H9 (cell line): ENCODE measurements at regions not wholly inside any gene's neighbourhood (a gene's known extent, or its start where the extent isn't known, plus 50 kb on each side); places are given as distances from the start of the nearest gene placed in this dataset.

Experiments
- DNase-seq: peaks from one replicate; pipeline ENCODE4 v3.0.0-alpha.2; 2017
- H2AFZ ChIP-seq: one replicate; pipeline ENCODE4 v1.6.1; 2013; ENCODE audit warnings: mild to moderate bottlenecking, low read length, control low read depth, moderate library complexity
- H2AK5ac ChIP-seq: 2 replicates; pipeline ENCODE4 v1.6.1; 2013; ENCODE audit warnings: low read length, control low read depth, mixed read lengths; ENCODE audit not compliant: insufficient read length
- H2BK120ac ChIP-seq: one replicate; pipeline ENCODE4 v1.6.1; 2013; ENCODE audit warnings: low read depth, mild to moderate bottlenecking, low read length, control low read depth, inconsistent platforms; ENCODE audit not compliant: poor library complexity, severe bottlenecking
- H2BK12ac ChIP-seq: 2 replicates; pipeline ENCODE4 v1.6.1; 2013; ENCODE audit warnings: low read length, control low read depth, mixed read lengths, low read depth; ENCODE audit not compliant: insufficient read length
- H2BK15ac ChIP-seq: 2 replicates; pipeline ENCODE4 v1.6.1; 2013; ENCODE audit warnings: low read depth, low read length, control low read depth
- H2BK20ac ChIP-seq: one replicate; pipeline ENCODE4 v1.6.1; 2013; ENCODE audit warnings: low read depth, mild to moderate bottlenecking, low read length, control low read depth, inconsistent platforms; ENCODE audit not compliant: poor library complexity, severe bottlenecking
- H2BK5ac ChIP-seq: 2 replicates; pipeline ENCODE4 v1.6.1; 2013; ENCODE audit warnings: low read length, control low read depth, mixed read lengths; ENCODE audit not compliant: insufficient read length
- H3K14ac ChIP-seq: 2 replicates; pipeline ENCODE4 v1.6.1; 2013; ENCODE audit warnings: low read length, control low read depth; ENCODE audit not compliant: insufficient read depth
- H3K18ac ChIP-seq: 2 replicates; pipeline ENCODE4 v1.6.1; 2013; ENCODE audit warnings: low read depth, mild to moderate bottlenecking, mixed read lengths, low read length, control low read depth; ENCODE audit not compliant: insufficient read length
- H3K23ac ChIP-seq: 2 replicates; pipeline ENCODE4 v1.6.1; 2013; ENCODE audit warnings: low read length, control low read depth, mixed read lengths, low read depth; ENCODE audit not compliant: insufficient read length
- H3K23me2 ChIP-seq: 2 replicates; pipeline ENCODE4 v1.6.1; 2013; ENCODE audit warnings: low read depth, mild to moderate bottlenecking, mixed read lengths, low read length, control low read depth; ENCODE audit not compliant: insufficient read length, poor library complexity, severe bottlenecking
- H3K27ac ChIP-seq: 2 replicates; pipeline ENCODE4 v1.5.1; 2013; ENCODE audit warnings: low read length, control low read depth, mixed read lengths, low read depth; ENCODE audit not compliant: insufficient read length
- H3K27me3 ChIP-seq: 2 replicates; pipeline ENCODE4 v1.6.1; 2013; ENCODE audit warnings: low read length, control low read depth, inconsistent platforms; ENCODE audit not compliant: insufficient read depth
- H3K4ac ChIP-seq: 2 replicates; pipeline ENCODE4 v1.6.1; 2013; ENCODE audit warnings: low read depth, mild to moderate bottlenecking, control low read depth, inconsistent platforms, low read length, moderate library complexity
- H3K4me1 ChIP-seq: 2 replicates; pipeline ENCODE4 v1.6.1; 2013; ENCODE audit warnings: low read length, control low read depth, inconsistent platforms; ENCODE audit not compliant: insufficient read depth
- H3K4me2 ChIP-seq: 2 replicates; pipeline ENCODE4 v1.6.1; 2013; ENCODE audit warnings: low read length, control low read depth, mixed read lengths; ENCODE audit not compliant: insufficient read length, insufficient read depth
- H3K56ac ChIP-seq: 2 replicates; pipeline ENCODE4 v1.6.1; 2013; ENCODE audit warnings: low read depth, mild to moderate bottlenecking, mixed read lengths, low read length, control low read depth; ENCODE audit not compliant: insufficient read length
- H3K79me1 ChIP-seq: 2 replicates; pipeline ENCODE4 v1.6.1; 2013; ENCODE audit warnings: low read depth, mild to moderate bottlenecking, moderate library complexity, low read length, control low read depth, inconsistent platforms; ENCODE audit not compliant: insufficient read depth, poor library complexity, severe bottlenecking
- H3K79me2 ChIP-seq: 2 replicates; pipeline ENCODE4 v1.6.1; 2013; ENCODE audit warnings: low read length, control low read depth, inconsistent platforms; ENCODE audit not compliant: insufficient read depth
- H3K9ac ChIP-seq: 2 replicates; pipeline ENCODE4 v1.6.1; 2013; ENCODE audit warnings: low read length, control low read depth, mixed read lengths; ENCODE audit not compliant: insufficient read length; ENCODE audit errors: extremely low read depth
- H3K9me3 ChIP-seq: one replicate; pipeline ENCODE4 v1.6.1; 2013; ENCODE audit warnings: low read depth, low read length, inconsistent platforms; ENCODE audit not compliant: control insufficient read depth
- H3T11ph ChIP-seq: one replicate; pipeline ENCODE4 v1.6.1; 2013; ENCODE audit warnings: mild to moderate bottlenecking, low read length, control low read depth, inconsistent platforms
- H4K20me1 ChIP-seq: one replicate; pipeline ENCODE4 v1.6.1; 2013; ENCODE audit not compliant: control insufficient read depth, insufficient read length, insufficient read depth
- H4K5ac ChIP-seq: 2 replicates; pipeline ENCODE4 v1.6.1; 2013; ENCODE audit warnings: low read depth, mild to moderate bottlenecking, mixed read lengths, low read length, control low read depth; ENCODE audit not compliant: insufficient read length
- H4K8ac ChIP-seq: replicated peaks from 2 replicates; pipeline ENCODE4 v1.6.1; 2013; ENCODE audit warnings: low read length, control low read depth, mixed read lengths, low read depth; ENCODE audit not compliant: insufficient read length
- H4K91ac ChIP-seq: 2 replicates; pipeline ENCODE4 v1.6.1; 2013; ENCODE audit warnings: low read depth, mild to moderate bottlenecking, moderate library complexity, mixed read lengths, low read length, control low read depth; ENCODE audit not compliant: insufficient read length
- H3K27ac Mint-ChIP-seq, 3 experiments: 2 replicates in 2 of 3; 3 replicates in 1 of 3; pipeline ENCODE4 v1.8.0; 2020 to 2021; ENCODE audit warnings: mixed read lengths in 3 of 3, mild to moderate bottlenecking in 1 of 3, moderate library complexity in 1 of 3
- H3K27me3 Mint-ChIP-seq: 2 replicates; pipeline ENCODE4 v1.8.0; 2021; ENCODE audit warnings: low read depth, mild to moderate bottlenecking, moderate library complexity, mixed read lengths
- H3K36me3 Mint-ChIP-seq, 3 experiments: 2 replicates in 2 of 3; 3 replicates in 1 of 3; pipeline ENCODE4 v1.8.0; 2020 to 2021; ENCODE audit warnings: low read depth in 3 of 3, mixed read lengths in 3 of 3; ENCODE audit not compliant: insufficient read depth in 1 of 3
- H3K4me1 Mint-ChIP-seq, 2 experiments: 2 replicates each; pipeline ENCODE4 v1.8.0; 2020; ENCODE audit warnings: mixed read lengths in 2 of 2
- H3K4me3 Mint-ChIP-seq, 2 experiments: 2 replicates in 1 of 2; 3 replicates in 1 of 2; pipeline ENCODE4 v1.8.0; 2020 to 2021; ENCODE audit warnings: mild to moderate bottlenecking in 2 of 2, mixed read lengths in 2 of 2, moderate library complexity in 1 of 2
- H3K9me3 Mint-ChIP-seq, 2 experiments: 2 replicates in 1 of 2; 3 replicates in 1 of 2; pipeline ENCODE4 v1.8.0; 2020; ENCODE audit warnings: mild to moderate bottlenecking in 2 of 2, mixed read lengths in 2 of 2, moderate library complexity in 1 of 2
- WGBS: extraction: QIAGEN DNeasy Blood & Tissue Kit; methylation state at CpG from one replicate; pipeline ENCODE4 v1.1.7; 2013; ENCODE audit warnings: missing lambda C conversion rate, low lambda C conversion rate, mixed read lengths; ENCODE audit not compliant: insufficient read length; ENCODE audit errors: extremely low coverage; 5-methylcytosine and 5-hydroxymethylcytosine counted together
- TF ChIP-seq, protein P1 (sequence below): fragments of 200-600 bp; sonication (generic); conservative IDR thresholded peaks from 3 replicates; pipeline ENCODE4 v1.8.0; 2021; ENCODE audit warnings: antibody characterized with exemption, mild to moderate bottlenecking

DNA sequence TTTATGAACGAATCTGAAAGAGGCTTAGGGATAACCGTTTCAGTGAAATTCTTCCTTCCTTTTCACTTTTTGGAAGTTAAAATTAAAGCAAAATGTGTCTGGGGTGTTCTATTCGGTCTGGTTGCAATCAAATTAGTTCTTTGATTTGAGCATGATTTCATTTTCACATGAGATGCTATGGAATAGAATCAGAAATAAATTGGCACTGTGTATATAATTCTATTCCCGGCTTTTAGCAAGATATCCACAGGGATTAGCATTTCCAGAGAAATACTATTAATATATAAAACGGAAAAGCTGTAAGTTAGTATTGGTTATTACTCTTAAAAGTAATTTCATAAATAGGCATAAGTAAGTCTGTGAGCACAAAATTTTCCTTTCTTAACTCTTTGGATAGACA is 1676.8 kb upstream of the PCDH7 start:
- Histone ChIP-seq H3K79me2 (no peaks in the 10 kb centered on the region), H2AFZ (no peak overlapping the region), H3K18ac (no peak overlapping the region), H4K20me1 (no peaks in the 10 kb centered on the region), H3K9me3 (no peaks in the 10 kb centered on the region), H3K23me2 (no peaks in the 10 kb centered on the region), H2BK20ac (no peak overlapping the region), H4K91ac (no peak overlapping the region), H4K5ac (no peak overlapping the region), H3K23ac (no peak overlapping the region), H3K4me1 (no peaks in the 10 kb centered on the region), H3K4me2 (no peak overlapping the region), H3K14ac (no peak overlapping the region), H2BK120ac (no peak overlapping the region), H3K27me3 (no peaks in the 10 kb centered on the region), H3K79me1 (no peaks in the 10 kb centered on the region), H2BK5ac (no peak overlapping the region), H3K9ac (no peak overlapping the region), H2BK12ac (no peak overlapping the region), H2AK5ac (no peak overlapping the region), H3T11ph (no peak overlapping the region), H2BK15ac (no peak overlapping the region), H3K27ac (no peak overlapping the region), H3K4ac (no peak overlapping the region), H3K56ac (no peak overlapping the region), H4K8ac (no peak overlapping the region)
- H3K9me3 Mint-ChIP-seq, result peaks cover 0 to 2% of the 10 kb centered on the region in 2 experiments; a peak in 2 of 5 replicates
- TF ChIP-seq, protein P1, sequence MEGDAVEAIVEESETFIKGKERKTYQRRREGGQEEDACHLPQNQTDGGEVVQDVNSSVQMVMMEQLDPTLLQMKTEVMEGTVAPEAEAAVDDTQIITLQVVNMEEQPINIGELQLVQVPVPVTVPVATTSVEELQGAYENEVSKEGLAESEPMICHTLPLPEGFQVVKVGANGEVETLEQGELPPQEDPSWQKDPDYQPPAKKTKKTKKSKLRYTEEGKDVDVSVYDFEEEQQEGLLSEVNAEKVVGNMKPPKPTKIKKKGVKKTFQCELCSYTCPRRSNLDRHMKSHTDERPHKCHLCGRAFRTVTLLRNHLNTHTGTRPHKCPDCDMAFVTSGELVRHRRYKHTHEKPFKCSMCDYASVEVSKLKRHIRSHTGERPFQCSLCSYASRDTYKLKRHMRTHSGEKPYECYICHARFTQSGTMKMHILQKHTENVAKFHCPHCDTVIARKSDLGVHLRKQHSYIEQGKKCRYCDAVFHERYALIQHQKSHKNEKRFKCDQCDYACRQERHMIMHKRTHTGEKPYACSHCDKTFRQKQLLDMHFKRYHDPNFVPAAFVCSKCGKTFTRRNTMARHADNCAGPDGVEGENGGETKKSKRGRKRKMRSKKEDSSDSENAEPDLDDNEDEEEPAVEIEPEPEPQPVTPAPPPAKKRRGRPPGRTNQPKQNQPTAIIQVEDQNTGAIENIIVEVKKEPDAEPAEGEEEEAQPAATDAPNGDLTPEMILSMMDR, result no peak
- H3K27me3 Mint-ChIP-seq, result no peaks in the 10 kb centered on the region
- H3K4me1 Mint-ChIP-seq, result peaks cover 3% of the 10 kb centered on the region in 2 experiments; a peak in 3 of 4 replicates
- no peak overlapping the region for H3K27ac Mint-ChIP-seq
- H3K36me3 Mint-ChIP-seq, result peaks cover 2 to 4% (median 2%) of the 10 kb centered on the region in 3 experiments; a peak in 5 of 7 replicates
- DNase-seq, result no peak
- WGBS, result no CpG with 5 or more reads among the region's 5 CpGs
- H3K4me3 Mint-ChIP-seq, result no peak overlapping the region
